ENCODE measurements at regions not wholly inside any gene's neighbourhood (a gene's known extent, or its start where the extent isn't known, plus 50 kb on each side); places are given as distances from the start of the nearest gene placed in this dataset.

GRCh38 chr3:151974067-151974466 is 100.6 kb downstream of the SUCNR1 start:
- H3K4me3 ChIP-seq (ENCODE audit: control insufficient read depth, low read depth, low read length), result no peak overlapping the region
- no peak for TF ChIP-seq CTCF (conservative IDR thresholded peaks at IDR 0.05; ENCODE audit: control insufficient read depth, insufficient read depth, low read depth, low read length)
- peak; percentile 85 for DNase-seq (ENCODE audit: low read depth)

- TF ChIP-seq CTCF (conservative IDR thresholded peaks at IDR 0.05; ENCODE audit: control insufficient read depth, insufficient read depth, low read depth, low read length), result no peak
- no peak overlapping the region for H3K4me3 ChIP-seq (ENCODE audit: control insufficient read depth, low read depth, low read length)
- peak; percentile 98 for DNase-seq (ENCODE audit: low read depth)
These were observed 103.0 kb downstream of the SUCNR1 start for GRCh38 chr3:151976211-151977050.

- no peak for TF ChIP-seq CTCF (conservative IDR thresholded peaks at IDR 0.05; ENCODE audit: control insufficient read depth, insufficient read depth, low read depth, low read length)
- DNase-seq (ENCODE audit: low read depth), result peak; percentile 83
- no peak overlapping the region for H3K4me3 ChIP-seq (ENCODE audit: control insufficient read depth, low read depth, low read length)
These were observed 106.5 kb downstream of the SUCNR1 start for GRCh38 chr3:151979906-151980305.

- DNase-seq (ENCODE audit: low read depth), result no peak
These were observed 110.1 kb downstream of the SUCNR1 start for GRCh38 chr3:151983538-151983937.

GRCh38 chr3:151985787-151986430 is 112.5 kb downstream of the SUCNR1 start:
- no peak for TF ChIP-seq CTCF (conservative IDR thresholded peaks at IDR 0.05; ENCODE audit: control insufficient read depth, insufficient read depth, low read depth, low read length)

More at GRCh38 chr3:151983538-151983937, 110.1 kb downstream of the SUCNR1 start:
- no peak for TF ChIP-seq CTCF (conservative IDR thresholded peaks at IDR 0.05; ENCODE audit: control insufficient read depth, insufficient read depth, low read depth, low read length)
- H3K4me3 ChIP-seq (ENCODE audit: control insufficient read depth, low read depth, low read length), result no peak overlapping the region

GRCh38 chr3:151987893-151988292 is 114.5 kb downstream of the SUCNR1 start:
- H3K4me3 ChIP-seq (ENCODE audit: control insufficient read depth, low read depth, low read length), result no peak overlapping the region
- no peak for TF ChIP-seq CTCF (conservative IDR thresholded peaks at IDR 0.05; ENCODE audit: control insufficient read depth, insufficient read depth, low read depth, low read length)
- no peak for DNase-seq (ENCODE audit: low read depth)

More at GRCh38 chr3:151985787-151986430, 112.5 kb downstream of the SUCNR1 start:
- no peak overlapping the region for H3K4me3 ChIP-seq (ENCODE audit: control insufficient read depth, low read depth, low read length)
- DNase-seq (ENCODE audit: low read depth), result no peak
